DOHH2 (cell line): ENCODE measurements at regions not wholly inside any gene's neighbourhood (a gene's known extent, or its start where the extent isn't known, plus 50 kb on each side); places are given as distances from the start of the nearest gene placed in this dataset.

Experiments used
- CTCF ChIP-seq: fragments of 200-600 bp; sonication (generic); IDR thresholded peaks from one replicate; pipeline ENCODE4 v1.5.1; 2014; ENCODE audit warnings: antibody characterized with exemption, mild to moderate bottlenecking, low read depth, low read length; ENCODE audit not compliant: poor library complexity, severe bottlenecking
- EZH2phosphoT487 ChIP-seq: fragments of 200-600 bp; sonication (generic); IDR thresholded peaks from 2 replicates; pipeline ENCODE4 v1.6.1; 2017; ENCODE audit warnings: borderline replicate concordance, mild to moderate bottlenecking, antibody characterized with exemption, low read length, moderate library complexity, mixed read lengths

GRCh38 chr14:81682134-81682533 is 148.5 kb upstream of the SEL1L start:
- TF ChIP-seq CTCF (no peak), EZH2phosphoT487 (no peak)
